ENCODE measurements at regions not wholly inside any gene's neighbourhood (a gene's known extent, or its start where the extent isn't known, plus 50 kb on each side); places are given as distances from the start of the nearest gene placed in this dataset.

DNA sequence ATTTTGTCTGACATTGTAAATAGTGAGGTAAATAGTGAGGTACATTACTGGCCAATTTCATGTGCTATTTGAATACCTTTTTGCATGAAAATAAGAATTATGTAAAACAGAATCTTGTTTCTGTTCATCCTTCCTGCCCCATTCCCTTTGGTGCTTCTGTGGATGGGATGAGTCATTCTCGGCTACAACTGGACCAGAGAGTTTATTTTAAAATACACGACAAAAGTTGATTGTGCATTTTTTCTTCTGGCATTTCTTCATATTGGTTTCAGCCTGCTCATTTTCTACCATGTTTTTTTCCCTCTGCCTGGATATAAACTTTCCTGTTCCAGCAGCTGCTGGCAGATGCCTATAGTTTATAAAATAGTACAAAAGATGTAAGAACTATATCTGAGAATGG lies 107.5 kb downstream of the CYSLTR2 start:
- no peak for DNase-seq (ENCODE audit: low read depth)

DNA sequence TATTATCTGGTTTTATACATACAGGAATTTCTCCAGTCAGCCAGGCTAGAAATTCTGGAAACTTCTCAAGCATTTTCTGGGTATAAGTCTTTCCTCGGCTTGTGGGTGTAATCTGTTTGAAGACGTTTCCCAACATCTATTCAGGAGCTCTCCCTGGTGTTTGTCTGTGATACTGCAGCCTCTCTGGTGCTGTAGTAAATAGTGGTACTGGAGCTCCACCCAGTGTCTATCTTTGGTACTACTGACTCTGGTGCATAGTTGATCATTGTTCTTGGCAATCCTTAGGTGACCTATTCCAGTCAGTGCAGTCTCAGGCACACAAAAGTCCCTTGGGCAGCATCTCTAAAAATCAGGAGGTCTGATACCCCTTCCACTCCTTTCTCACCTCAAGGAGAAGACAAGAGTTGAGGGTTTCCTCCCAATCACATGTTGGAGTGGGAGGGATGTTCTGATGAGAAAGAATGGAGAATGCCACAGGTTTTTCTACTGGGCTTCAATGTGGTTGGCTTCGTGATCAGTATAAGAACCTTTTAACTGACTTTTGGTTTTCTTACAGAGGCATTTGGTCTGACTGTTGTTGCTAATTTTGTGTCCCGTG lies 115.5 kb downstream of the CYSLTR2 start:
- peak; percentile 91 for DNase-seq (ENCODE audit: low read depth)

DNA sequence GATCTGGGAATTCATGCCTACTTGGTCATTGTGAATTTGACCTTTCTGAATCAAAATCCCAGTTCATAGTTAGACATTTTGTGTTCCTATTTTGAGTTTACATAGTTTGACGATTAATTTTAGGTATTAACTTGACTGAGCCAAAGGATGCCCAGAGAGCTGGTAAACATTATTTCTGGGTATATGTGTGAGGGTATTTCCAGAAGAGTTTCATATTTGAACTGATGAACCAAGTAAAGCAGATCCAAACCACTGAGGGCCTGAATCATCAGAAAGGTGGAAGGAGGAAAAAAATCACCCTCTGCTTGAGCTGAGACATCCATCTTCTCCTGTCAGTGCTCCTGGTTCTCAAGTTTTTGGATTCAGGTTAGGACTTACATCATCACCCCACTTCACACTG lies 116.6 kb downstream of the CYSLTR2 start:
- no peak for DNase-seq (ENCODE audit: low read depth)

DNA sequence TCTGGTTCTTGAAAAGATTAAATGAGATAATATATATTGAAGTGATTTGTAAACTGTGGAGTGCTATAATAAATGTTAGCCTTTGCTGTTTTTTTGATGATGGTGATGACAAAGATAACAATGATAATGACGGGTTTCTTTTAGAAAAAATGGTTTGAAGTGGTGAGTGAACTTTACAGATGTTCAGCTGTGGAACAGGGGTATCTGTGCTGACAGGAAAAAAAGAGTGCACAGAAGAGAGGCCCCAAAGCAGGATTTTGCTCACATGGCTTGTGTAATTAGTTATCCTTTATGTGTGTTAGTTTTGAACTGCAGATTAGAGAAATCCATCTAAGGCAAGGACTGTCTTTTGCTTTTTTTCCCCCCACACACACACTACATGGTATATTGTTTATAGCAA lies 119.2 kb downstream of the CYSLTR2 start:
- no peak for DNase-seq (ENCODE audit: low read depth)

DNA sequence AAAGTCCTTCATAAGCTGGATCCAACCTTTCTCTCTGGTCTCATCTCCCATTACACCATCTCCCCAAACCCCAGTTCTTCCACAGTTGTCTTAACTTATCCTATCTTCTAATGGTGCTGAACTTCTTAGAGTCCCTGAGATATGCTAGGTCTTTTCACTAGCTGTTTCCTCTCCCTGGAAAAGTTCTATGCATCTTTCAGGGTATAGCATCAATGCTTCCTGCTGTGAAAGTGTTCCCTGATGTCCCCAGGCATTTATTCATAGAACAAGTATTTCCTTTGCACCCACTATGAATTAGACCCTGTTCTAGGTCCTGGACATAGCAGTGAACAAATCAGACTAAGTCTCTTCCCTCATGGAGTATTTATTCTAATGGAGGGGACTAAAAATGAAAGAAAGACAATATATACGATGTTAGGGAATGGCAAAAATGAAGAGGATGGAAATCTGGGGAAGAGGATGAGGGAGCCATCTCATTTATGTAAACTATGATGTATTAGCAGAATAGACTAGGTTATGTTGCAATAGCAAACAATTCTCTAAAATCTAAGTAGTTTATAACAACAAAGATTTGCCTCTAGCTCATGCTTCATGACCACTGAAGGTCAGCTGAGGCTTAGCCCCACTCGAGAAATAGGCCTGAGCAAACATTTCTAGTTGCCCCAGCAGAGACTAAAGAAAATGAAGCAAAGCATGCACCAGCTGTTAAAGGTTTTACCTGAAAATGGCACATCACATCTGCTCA lies 120.0 kb downstream of the CYSLTR2 start:
- peak; percentile 45 for DNase-seq (ENCODE audit: low read depth)

DNA sequence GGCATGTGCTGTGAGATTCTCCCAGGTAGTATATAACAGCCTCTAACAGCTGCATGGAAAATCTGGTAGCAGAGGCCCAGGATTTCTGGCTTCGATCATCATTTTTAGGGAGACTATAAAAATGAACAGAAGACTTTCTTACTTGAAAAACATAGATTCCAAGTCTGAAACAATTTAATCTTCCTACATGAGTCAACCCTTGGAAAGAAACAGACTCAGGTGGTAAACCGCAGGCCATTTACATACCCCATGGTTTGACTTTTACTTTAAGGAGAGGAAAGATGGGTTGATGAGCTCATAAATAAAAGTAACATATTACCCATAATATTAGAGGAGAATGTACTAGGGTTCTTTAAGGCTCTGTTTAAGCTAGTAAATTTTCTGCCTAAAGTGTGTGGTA lies 121.6 kb downstream of the CYSLTR2 start:
- DNase-seq (ENCODE audit: low read depth): peak; percentile 79

DNA sequence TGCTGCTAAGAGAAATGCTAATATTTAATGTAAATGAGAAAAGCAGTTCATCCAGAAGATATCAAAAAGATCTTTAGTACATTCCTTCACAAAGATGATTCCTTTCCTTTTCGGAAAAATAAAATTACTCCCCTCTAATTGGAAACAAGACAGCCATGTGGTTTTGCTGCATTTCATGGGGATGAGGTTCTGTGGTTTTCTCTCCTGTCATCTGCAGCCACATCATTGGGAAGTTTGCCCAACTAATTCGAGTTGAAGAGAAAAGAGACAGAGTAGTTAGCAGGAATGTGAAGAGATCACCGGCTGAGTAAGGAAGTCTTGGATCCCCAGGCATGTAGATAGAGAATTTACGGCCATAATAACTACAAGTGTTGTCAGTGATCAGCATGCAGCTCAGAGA lies 122.1 kb downstream of the CYSLTR2 start:
- peak; percentile 95 for DNase-seq (ENCODE audit: low read depth)

DNA sequence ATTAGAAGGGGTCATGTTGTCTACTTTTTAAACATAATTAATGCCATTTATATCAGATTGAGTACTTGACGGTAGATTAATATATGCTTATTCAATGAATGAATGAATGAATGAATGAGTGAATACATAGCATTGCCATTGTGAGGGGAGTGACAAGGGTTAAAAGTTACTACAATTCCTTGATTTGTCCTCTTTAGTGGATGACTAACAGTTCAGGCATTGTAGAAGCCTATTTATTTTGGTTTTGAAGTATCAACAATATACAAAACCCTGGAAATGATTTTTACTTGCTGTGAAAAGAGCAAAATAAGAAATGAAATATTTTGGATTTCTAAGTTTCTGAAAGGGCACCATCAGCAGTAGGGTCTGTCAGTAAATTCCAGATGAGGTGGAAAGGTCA lies 122.7 kb downstream of the CYSLTR2 start:
- DNase-seq (ENCODE audit: low read depth): peak; percentile 23

DNA sequence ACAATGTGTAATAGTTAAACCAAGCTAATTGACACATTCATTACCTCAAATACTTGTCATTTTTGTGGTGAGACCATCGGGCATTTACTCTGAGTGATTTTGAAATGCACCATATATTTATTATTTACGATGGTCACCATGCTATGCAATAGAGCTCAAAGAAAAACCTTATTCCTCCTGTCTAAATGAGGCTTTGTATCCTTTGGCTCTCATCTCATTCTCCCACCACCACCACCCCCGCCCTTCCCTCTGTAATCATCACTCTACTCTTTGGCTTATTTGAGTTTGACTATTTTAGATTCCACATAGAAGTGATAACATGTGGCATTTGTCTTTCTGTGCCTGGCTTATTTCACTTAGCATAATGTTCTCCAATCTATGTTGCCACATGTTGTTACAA lies 124.9 kb downstream of the CYSLTR2 start:
- peak; percentile 68 for DNase-seq (ENCODE audit: low read depth)

DNA sequence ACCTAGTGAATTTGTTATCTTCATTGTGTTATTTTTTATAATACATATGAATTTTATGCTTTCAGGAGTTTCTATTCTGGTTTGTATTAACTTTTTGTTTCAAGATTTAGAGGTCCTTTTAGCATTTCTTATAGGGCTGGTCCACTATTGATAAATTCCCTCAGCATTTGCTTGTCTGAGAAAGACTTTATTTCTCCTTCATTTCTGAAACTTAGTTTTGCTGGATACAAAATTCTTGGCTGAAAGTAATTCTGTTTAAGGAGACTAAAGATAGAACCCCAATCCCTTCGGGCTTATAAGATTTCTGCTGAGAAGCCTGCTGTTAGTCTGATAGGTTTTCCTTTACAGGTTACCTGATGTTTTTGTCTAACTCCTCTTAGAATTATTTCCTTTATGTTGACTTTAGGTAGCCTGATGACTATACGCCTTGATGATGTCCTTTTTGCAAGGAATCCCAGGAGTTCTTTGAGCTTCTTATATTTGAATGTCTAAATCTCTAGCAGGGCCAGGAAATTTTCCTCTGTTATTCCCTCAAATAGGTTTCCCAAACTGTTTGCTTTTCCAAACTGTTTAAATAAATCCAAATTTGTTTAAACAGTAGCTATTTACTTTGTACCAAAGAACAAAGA lies 127.1 kb downstream of the CYSLTR2 start:
- DNase-seq (ENCODE audit: low read depth): no peak

DNA sequence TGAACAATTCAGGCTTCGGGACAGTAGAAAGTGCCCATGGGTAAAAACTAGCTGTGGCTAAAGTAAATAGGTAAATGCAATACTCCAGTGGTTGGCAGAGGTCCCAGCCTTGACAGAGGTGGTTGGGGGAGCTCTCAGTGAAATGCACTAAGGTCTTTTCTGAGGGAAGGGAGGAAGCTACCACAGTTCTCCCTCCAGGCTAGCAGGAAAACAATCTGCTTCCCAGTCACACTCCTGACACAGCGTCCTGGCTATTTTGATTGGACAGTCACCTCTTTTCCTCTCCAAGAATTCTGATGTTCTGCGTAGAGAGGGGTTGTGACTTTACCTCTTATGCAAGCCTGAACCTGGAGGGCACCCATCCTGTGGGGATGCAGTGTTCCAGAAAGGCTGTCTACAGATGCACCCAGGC lies 128.7 kb downstream of the CYSLTR2 start:
- DNase-seq (ENCODE audit: low read depth): no peak

DNA sequence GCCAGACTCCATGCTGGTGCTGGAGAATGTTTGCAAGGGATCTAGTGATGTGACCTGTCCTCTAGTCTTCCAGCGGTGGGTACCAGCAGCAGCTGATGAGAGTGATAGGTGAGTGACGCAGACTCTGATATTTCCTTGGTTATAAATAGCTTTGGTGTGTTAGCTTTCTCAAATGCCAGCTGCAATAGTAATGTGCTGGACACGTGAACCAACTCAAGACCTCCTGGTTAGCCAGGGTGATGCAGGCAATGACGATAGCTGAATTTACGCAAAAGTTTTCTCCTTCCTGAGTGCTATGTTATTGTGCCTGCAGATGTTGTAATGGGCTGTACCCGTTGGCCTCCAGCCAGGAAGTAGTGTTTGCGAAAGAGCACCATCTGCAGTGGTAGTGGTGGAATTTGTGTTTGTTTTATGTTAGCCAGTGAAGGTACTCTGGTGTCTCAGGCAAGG lies 129.5 kb downstream of the CYSLTR2 start:
- peak; percentile 100 for DNase-seq (ENCODE audit: low read depth)

DNA sequence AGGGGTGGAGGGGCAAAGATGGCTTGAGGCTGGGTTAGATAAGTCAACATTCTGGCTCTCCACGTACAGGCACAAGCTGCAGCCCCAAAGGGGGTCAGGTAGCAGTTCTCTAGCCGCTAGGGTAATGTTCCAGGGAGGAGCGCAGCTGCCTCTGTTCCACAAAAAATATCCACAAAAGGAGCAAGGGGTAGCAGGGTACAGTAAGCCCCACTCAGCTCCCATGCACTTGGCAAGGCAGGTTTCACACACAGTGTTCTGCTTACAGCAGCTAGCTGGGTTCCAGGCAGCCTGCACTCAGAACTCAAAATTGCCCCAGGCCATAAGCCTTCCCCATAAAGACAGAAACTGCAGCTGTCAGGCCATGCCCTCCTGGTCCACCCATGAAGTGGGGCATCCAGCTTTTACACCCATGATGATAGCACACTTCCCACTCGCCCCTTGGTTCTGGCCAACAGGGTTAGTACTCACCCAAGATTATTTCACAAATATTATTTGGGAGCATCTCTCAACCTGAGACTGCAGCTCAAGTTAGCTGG lies 130.0 kb downstream of the CYSLTR2 start:
- DNase-seq (ENCODE audit: low read depth): no peak

DNA sequence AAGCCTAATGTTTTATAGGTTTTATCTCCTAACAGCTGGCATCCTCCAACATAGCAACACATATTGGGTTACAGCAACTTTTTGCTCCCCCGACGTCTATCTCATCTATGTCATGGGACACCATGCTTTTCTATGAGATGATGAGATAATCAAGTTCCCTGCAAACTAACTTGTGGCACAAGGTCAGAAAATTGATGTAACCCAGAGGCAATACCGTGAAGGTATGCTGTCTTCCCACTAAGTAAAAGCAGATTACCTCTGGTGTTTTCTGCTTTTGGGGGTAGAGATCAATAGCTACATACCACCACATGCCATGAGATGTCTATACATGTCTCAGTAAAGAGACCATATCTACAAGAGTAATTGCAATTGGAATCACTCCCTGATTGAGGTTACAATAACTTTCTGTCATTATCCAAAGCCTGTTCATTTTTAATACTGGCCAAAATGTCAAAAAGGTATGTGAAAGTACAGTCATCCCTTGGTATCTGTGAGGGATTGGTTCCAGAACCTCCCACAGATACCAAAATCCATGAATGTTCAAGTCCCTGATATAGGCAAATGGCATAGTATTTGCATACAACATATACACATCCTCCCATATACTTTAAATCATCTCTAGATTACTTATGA lies 131.3 kb downstream of the CYSLTR2 start:
- DNase-seq (ENCODE audit: low read depth): peak; percentile 71

DNA sequence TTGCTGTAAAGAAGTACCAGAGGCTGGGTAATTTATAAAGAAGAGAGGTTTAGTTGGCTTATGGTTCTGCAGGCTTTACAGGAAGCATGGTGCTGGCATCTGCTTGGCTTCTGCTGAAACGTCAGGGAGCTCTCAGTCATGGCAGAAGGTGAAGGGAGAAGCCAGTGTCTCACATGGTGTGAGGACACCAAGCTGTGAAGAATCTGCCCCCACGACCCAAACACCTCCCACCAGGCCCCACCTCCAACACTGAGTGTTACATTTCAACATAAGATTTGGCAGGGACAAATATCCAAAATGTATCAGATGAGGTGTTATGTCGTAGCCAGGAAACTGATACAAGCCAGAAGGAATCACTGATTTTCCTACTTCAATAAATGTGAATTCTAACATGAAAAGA lies 136.5 kb downstream of the CYSLTR2 start:
- no peak for DNase-seq (ENCODE audit: low read depth)

DNA sequence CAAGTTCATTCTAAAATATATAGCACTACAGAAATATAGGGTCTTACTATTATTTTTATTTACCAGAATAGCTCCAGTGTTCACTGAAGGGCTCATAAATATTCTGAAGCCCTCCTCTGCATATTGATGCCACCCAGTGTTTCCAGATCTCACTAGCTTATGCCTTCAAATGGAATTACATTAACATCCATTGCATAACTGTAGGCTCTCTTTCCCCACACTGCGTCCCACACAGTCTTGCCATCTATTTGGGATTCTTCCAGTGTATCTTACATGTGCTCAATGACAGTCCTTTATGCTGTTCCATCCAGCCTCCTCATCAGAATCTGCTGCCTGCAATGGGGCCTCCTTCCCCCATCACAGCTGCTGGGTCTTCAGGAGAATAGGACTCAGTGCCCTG lies 137.2 kb downstream of the CYSLTR2 start:
- DNase-seq (ENCODE audit: low read depth): no peak

DNA sequence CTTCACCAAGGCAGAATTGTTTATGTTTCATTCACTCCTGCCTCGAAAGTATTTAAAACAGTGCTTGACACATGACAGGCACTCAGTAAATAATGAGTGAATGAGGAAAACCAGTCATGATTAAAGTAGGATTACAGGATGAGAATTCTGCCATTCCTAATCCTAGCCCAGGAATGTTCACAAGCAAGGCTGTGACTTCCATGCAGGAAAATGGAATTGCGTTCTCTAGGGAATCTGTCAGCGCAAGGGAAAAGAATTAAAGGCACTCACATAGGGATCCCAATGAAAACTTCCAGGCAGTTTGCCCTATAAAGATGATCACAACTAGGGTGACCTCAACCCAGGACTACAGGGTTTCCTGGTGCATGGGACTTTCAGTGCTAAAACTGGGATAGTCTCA lies 143.4 kb downstream of the CYSLTR2 start:
- no peak for DNase-seq (ENCODE audit: low read depth)

DNA sequence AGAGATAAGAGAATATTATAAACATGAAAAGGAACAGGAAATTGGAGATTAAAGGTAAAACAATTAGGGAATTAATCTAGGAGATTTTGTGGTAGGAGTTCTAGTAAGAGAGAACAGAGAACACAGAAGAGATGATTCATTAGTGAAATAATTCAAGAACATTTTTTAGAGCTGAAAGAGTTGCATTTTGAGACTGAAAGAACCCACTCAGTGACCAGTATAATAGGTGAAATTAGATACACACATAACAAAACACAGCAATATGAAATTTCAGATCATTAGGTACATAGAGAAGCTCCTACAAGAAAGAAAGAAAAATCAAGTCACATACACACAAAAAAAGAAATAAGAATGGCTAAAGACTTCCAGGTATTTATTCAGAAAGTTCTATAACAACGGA lies 144.0 kb downstream of the CYSLTR2 start:
- no peak for DNase-seq (ENCODE audit: low read depth)

DNA sequence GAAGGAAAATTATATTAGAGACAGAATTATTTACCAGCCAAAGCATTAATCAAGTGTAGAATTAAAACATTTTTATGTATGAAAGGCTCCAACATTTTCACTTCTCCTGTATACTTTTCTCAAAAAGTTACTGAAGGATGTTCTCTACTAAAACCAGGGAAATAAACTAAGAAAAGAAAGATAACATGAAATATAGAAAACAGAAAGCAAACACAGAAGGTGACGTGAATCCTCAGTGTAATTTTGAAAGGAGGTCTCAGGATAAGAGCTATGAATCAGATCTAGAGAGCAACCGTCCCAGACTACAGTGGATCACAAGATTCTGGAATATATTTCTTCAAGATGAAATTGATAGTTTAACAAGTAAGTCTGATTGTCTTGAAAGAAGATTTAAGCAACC lies 144.5 kb downstream of the CYSLTR2 start:
- DNase-seq (ENCODE audit: low read depth): no peak

DNA sequence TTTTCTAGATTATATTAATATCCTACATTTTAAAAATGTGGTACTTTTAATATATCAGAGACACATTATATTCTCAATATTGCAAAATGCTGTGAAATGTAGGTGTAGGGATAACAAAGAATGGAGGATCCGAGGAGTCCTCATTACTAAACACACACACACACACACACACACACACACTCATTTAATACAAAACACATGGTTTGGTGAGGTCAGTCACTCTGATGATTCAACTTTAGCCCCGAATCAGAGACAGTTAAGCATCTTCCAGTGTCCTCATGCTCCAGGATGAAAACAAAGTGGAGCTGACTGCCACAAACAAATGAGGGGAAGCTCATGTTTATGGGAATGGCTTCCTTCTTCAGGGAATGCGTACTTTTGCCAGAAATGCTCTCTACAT lies 147.5 kb downstream of the CYSLTR2 start:
- DNase-seq (ENCODE audit: low read depth): peak; percentile 56

DNA sequence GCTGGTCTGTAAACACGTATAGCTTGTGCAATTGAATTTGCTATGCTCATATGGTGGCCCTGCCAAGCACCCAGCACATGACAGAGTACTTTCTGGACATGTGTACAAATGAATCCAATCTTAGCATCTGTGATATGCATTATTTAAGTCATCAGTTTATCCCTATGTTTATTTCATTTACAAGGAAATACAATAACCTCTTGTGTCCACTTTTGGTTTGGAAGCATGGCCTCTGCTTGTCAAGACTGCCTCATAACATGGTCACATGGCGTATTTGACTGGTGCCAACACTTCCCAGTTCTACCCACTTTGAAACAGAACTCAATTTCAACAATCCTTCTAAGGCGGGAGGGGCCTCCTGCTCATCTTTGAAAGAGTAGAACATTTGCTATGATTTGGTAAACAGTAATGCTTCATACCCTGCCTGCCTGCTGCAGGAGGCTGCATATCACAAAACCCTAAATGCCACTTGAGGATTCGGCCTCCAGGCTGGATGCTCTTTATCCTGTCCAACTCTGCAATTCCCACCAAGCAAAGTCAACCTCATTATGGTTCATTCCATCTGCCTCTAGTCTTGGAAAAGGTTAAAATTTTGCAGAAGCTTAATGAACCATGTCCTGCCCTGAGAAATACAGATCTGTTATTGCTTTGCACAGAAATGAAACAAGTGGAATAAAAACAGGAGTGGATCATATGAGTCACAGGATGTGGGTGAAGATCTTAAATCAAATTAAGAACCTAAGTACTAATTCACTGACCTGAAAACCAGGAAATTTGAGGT lies 151.3 kb downstream of the CYSLTR2 start:
- DNase-seq (ENCODE audit: low read depth): peak; percentile 57

DNA sequence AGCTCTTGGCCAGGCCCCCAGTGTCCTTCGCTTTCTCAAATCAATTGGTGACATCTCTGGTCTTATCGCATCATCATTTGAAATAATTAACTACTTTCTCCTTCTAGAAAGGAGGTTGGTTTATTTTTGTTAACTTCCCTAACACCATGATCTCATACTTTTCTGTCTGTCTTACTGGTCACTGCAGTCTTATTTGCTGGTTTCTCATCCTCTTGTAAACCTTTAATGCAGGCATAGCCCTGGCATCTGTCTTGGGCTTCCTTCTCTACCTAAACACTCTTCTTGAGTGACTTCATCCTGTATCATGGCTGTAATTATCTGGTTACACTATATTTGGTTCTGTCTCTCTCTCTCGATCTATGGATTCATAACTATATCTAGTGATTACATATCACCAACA lies 152.8 kb downstream of the CYSLTR2 start:
- no peak for DNase-seq (ENCODE audit: low read depth)

Measured in amniotic epithelial cell (primary cell).